ENCODE measurements at regions not wholly inside any gene's neighbourhood (a gene's known extent, or its start where the extent isn't known, plus 50 kb on each side); places are given as distances from the start of the nearest gene placed in this dataset.

GRCh38 chr10:6868036-6868725 lies 288.1 kb upstream of the PRKCQ start:
- CTCF ChIA-PET, result no interaction called here

More at GRCh38 chr10:6868036-6868725, 288.1 kb upstream of the PRKCQ start:
- FAIRE-seq (no peak), DNase-seq (ENCODE audit: low read depth, low spot score) (no peak)
- H3K9me1 ChIP-seq (replicated peaks; ENCODE audit: control insufficient read depth, extremely low read depth, insufficient read depth, low read length), result no peaks in the 10 kb centered on the region
- no peaks in the 10 kb centered on the region for H3K27me3 ChIP-seq (ENCODE audit: control insufficient read depth in 2 of 2, insufficient read depth in 2 of 2, low read length in 2 of 2)
- H3K4me1 ChIP-seq (ENCODE audit: control insufficient read depth, extremely low read depth, insufficient read depth, low read length), result no peaks in the 10 kb centered on the region
- no peak overlapping the region for H3K27ac ChIP-seq (ENCODE audit: insufficient read depth, low read depth, low read length)
- H3K4me2 ChIP-seq (ENCODE audit: insufficient read depth, low read length), result no peak overlapping the region
- H3K4me3 ChIP-seq (replicated peaks in 1 of 3; ENCODE audit: insufficient read depth in 1 of 3, low read depth in 1 of 3, low read length in 3 of 3), result no peak overlapping the region
- TF ChIP-seq MAX (IDR thresholded peaks at IDR 0.05; ENCODE audit: insufficient read depth, insufficient read length) (no peak), POLR2A (IDR thresholded peaks at IDR 0.05; ENCODE audit: low read depth, low read length) (no peak), EZH2 (IDR thresholded peaks at IDR 0.05; ENCODE audit: borderline replicate concordance, low read depth, low read length, severe bottlenecking) (no peak), POLR2AphosphoS5 (IDR thresholded peaks at IDR 0.05; ENCODE audit: insufficient read depth, low read depth, low read length) (no peak), MYC (IDR thresholded peaks at IDR 0.05; ENCODE audit: low read depth, low read length) (no peak), GATA2 (IDR thresholded peaks at IDR 0.05; ENCODE audit: insufficient read depth, insufficient read length, low read depth, low read length) (no peak), JUN (IDR thresholded peaks at IDR 0.05; ENCODE audit: borderline replicate concordance, insufficient read depth, insufficient read length, low read depth) (no peak), FOS (IDR thresholded peaks at IDR 0.05; ENCODE audit: borderline replicate concordance, insufficient read depth, low read length) (no peak), CTCF (IDR thresholded peaks at IDR 0.05; ENCODE audit: extremely low read depth in 1 of 2, insufficient read depth in 1 of 2, low read depth in 1 of 2, low read length in 2 of 2) (no peak)
- POLR2A ChIA-PET, result no interaction called here
- no peaks in the 10 kb centered on the region for H4K20me1 ChIP-seq (replicated peaks; ENCODE audit: control insufficient read depth, extremely low read depth, insufficient read depth, low read length)
- H3K79me2 ChIP-seq (ENCODE audit: control insufficient read depth, insufficient read depth, low read length), result no peaks in the 10 kb centered on the region
- BruUV-seq (replicated peaks), result no TSS peak
- H3K9ac ChIP-seq (replicated peaks; ENCODE audit: extremely low read depth, insufficient read depth, low read length), result no peak overlapping the region
- H3K9me3 ChIP-seq (replicated peaks; ENCODE audit: control insufficient read depth, insufficient read depth, low read length), result no peaks in the 10 kb centered on the region
- dilution Hi-C loops (cut with MboI; ENCODE audit: extremely low pct_ligation_motif_present, low sequenced_read_pairs), result no loop called here
- H3K36me3 ChIP-seq (ENCODE audit: control insufficient read depth in 2 of 2, extremely low read depth in 1 of 2, insufficient read depth in 2 of 2, low read length in 2 of 2), result no peaks in the 10 kb centered on the region
- intact Hi-C loops (cut with micrococcal nuclease), result no loop called here
- no peak overlapping the region for H2AFZ ChIP-seq (ENCODE audit: low read depth, low read length)
